ENCODE measurements at regions not wholly inside any gene's neighbourhood (a gene's known extent, or its start where the extent isn't known, plus 50 kb on each side); places are given as distances from the start of the nearest gene placed in this dataset.

GRCh38 chr10:62946278-62946677 lies 130.1 kb upstream of the EGR2 start:
- Histone ChIP-seq H3K27me3 (ENCODE audit: control insufficient read depth in 2 of 2, insufficient read depth in 2 of 2, low read length in 2 of 2) (no peaks in the 10 kb centered on the region), H3K27ac (ENCODE audit: insufficient read depth, low read depth, low read length) (no peak overlapping the region), H3K4me3 (replicated peaks in 1 of 3; ENCODE audit: insufficient read depth in 1 of 3, low read depth in 1 of 3, low read length in 3 of 3) (no peak overlapping the region), H3K9me1 (replicated peaks; ENCODE audit: control insufficient read depth, extremely low read depth, insufficient read depth, low read length) (no peaks in the 10 kb centered on the region), H3K79me2 (ENCODE audit: control insufficient read depth, insufficient read depth, low read length) (no peaks in the 10 kb centered on the region), H3K4me1 (ENCODE audit: control insufficient read depth, extremely low read depth, insufficient read depth, low read length) (no peaks in the 10 kb centered on the region), H3K9me3 (replicated peaks; ENCODE audit: control insufficient read depth, insufficient read depth, low read length) (no peaks in the 10 kb centered on the region), H3K36me3 (ENCODE audit: control insufficient read depth in 2 of 2, extremely low read depth in 1 of 2, insufficient read depth in 2 of 2, low read length in 2 of 2) (no peaks in the 10 kb centered on the region), H4K20me1 (replicated peaks; ENCODE audit: control insufficient read depth, extremely low read depth, insufficient read depth, low read length) (no peaks in the 10 kb centered on the region), H3K4me2 (ENCODE audit: insufficient read depth, low read length) (no peak overlapping the region), H3K9ac (replicated peaks; ENCODE audit: extremely low read depth, insufficient read depth, low read length) (no peak overlapping the region), H2AFZ (ENCODE audit: low read depth, low read length) (no peak overlapping the region)
- DNase-seq (ENCODE audit: low read depth, low spot score), result no peak
- intact Hi-C loops (cut with micrococcal nuclease) (no loop called here), dilution Hi-C loops (cut with MboI; ENCODE audit: extremely low pct_ligation_motif_present, low sequenced_read_pairs) (no loop called here)
- FAIRE-seq, result no peak
- TF ChIP-seq GATA2 (IDR thresholded peaks at IDR 0.05; ENCODE audit: insufficient read depth, insufficient read length, low read depth, low read length) (no peak), MAX (IDR thresholded peaks at IDR 0.05; ENCODE audit: insufficient read depth, insufficient read length) (no peak), FOS (IDR thresholded peaks at IDR 0.05; ENCODE audit: borderline replicate concordance, insufficient read depth, low read length) (no peak), POLR2A (IDR thresholded peaks at IDR 0.05; ENCODE audit: low read depth, low read length) (no peak), JUN (IDR thresholded peaks at IDR 0.05; ENCODE audit: borderline replicate concordance, insufficient read depth, insufficient read length, low read depth) (no peak), CTCF (IDR thresholded peaks at IDR 0.05; ENCODE audit: extremely low read depth in 1 of 2, insufficient read depth in 1 of 2, low read depth in 1 of 2, low read length in 2 of 2) (no peak), MYC (IDR thresholded peaks at IDR 0.05; ENCODE audit: low read depth, low read length) (no peak), POLR2AphosphoS5 (IDR thresholded peaks at IDR 0.05; ENCODE audit: insufficient read depth, low read depth, low read length) (no peak), EZH2 (IDR thresholded peaks at IDR 0.05; ENCODE audit: borderline replicate concordance, low read depth, low read length, severe bottlenecking) (no peak)
- ChIA-PET POLR2A (interaction anchor here (0.7 kb wide), 1 partner anchor 54 kb away, joined by 3 read pairs; no protein-coding TSS in a partner anchor), CTCF (no interaction called here)
- no TSS peak for BruUV-seq (replicated peaks)

Data from endothelial cell of umbilical vein (primary cell).